Mucosa of descending colon (tissue), 3 donors: ENCODE measurements at regions not wholly inside any gene's neighbourhood (a gene's known extent, or its start where the extent isn't known, plus 50 kb on each side); places are given as distances from the start of the nearest gene placed in this dataset.

Source experiments
- ATAC-seq: fragments of 200-7000 bp; cut with Tn5 transposase; one replicate; pipeline ENCODE4 v1.9.1; 2020; ENCODE audit warnings: mild to moderate bottlenecking, moderate library complexity
- DNase-seq, 3 donors: peaks; one replicate each; pipeline ENCODE4 v3.0.0-alpha.2; 2020
- H3K36me3 ChIP-seq: fragments of 200-600 bp; one replicate; pipeline ENCODE4 v1.8.0; 2021; ENCODE audit warnings: low read depth, mild to moderate bottlenecking
- H3K4me1 ChIP-seq: fragments of 200-600 bp; one replicate; pipeline ENCODE4 v1.8.0; 2021; ENCODE audit warnings: low read depth, mild to moderate bottlenecking
- H3K4me3 ChIP-seq: fragments of 200-600 bp; one replicate; pipeline ENCODE4 v1.8.0; 2021; ENCODE audit warnings: mild to moderate bottlenecking
- H3K9me3 ChIP-seq: fragments of 200-600 bp; one replicate; pipeline ENCODE4 v1.8.0; 2021; ENCODE audit warnings: mild to moderate bottlenecking
- CTCF ChIP-seq: fragments of 200-600 bp; IDR thresholded peaks from one replicate; pipeline ENCODE4 v1.8.0; 2022; ENCODE audit warnings: antibody characterized with exemption, mild to moderate bottlenecking
- intact Hi-C, 2 donors: fragments of 100-400 bp; cut with DNase I in 1 of 2; cut with micrococcal nuclease in 1 of 2; formaldehyde crosslinking; loops; one replicate each; pipeline versions ENCODE4 v1.11.0 to v1.11.1; 2022; cut with DNase I, micrococcal nuclease
- donor health status: DM: no; HTN: no; CAD: no; lungs with moderate emphysema.
- donor health status: DM: no; HTN: no; CAD: no.
- donor health status: DM: no; HTN: yes; CAD: no.

DNA sequence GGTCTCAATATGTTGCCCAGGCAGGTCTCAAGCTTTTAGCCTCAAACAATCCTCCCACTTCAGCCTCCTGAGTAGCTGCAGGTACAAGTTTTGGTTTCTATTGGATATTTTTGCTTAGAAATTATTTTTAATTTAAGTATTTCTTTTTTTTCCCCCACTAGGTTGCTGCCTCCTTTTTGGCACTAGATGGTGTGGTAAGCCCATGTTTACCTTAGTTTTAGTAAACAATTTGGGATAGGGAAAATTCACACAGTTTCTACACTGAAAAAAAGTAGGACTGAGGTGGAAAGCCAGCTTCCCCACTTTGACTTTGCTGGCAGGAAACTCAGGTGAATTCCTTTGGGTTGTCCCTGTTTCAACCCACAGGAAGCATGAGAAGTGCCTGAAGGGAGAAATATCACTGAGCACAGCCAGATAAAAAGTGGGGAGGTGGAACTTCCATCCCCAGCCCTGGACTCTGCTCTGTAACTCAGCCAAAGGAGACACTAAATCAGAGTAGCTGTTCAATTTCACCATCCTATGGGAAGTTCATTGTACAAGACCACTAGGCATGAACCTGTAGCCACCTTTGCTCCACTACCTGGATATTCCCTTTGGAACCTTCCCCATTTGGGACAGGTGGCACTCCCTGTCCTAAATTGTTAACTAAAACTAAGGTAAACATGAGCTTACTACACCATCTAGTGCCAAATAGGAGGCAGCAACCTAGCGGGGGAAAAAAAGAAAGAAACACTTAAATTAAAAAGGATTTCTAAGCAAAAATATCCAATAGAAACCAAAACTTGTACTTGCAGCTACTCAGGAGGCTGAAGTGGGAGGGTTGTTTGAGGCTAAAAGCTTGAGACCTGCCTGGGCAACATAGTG is 154.4 kb upstream of the FAT3 start:
- no peak for ATAC-seq
- TF ChIP-seq CTCF = no peak
- no peak for DNase-seq
- Histone ChIP-seq H3K4me3 (no peak overlapping the region), H3K9me3 (peaks cover 6% of the 10 kb centered on the region), H3K36me3 (no peaks in the 10 kb centered on the region), H3K4me1 (no peaks in the 10 kb centered on the region)
- intact Hi-C loops = no loop called here

GRCh38 chr11:92067016-92067415 is 157.6 kb upstream of the FAT3 start:
- no peak for TF ChIP-seq CTCF
- Histone ChIP-seq H3K4me3 (no peak overlapping the region), H3K36me3 (no peaks in the 10 kb centered on the region), H3K9me3 (peaks cover 2% of the 10 kb centered on the region), H3K4me1 (no peaks in the 10 kb centered on the region)
- no peak for DNase-seq
- intact Hi-C loops = no loop called here
- no peak for ATAC-seq

GRCh38 chr11:92061456-92062062 is 163.1 kb upstream of the FAT3 start:
- intact Hi-C loops = no loop called here
- TF ChIP-seq CTCF = no peak
- H3K36me3 ChIP-seq = no peaks in the 10 kb centered on the region
- H3K9me3 ChIP-seq = no peaks in the 10 kb centered on the region
- ATAC-seq = no peak
- H3K4me1 ChIP-seq = no peaks in the 10 kb centered on the region
- DNase-seq = no peak
- H3K4me3 ChIP-seq = no peak overlapping the region

DNA sequence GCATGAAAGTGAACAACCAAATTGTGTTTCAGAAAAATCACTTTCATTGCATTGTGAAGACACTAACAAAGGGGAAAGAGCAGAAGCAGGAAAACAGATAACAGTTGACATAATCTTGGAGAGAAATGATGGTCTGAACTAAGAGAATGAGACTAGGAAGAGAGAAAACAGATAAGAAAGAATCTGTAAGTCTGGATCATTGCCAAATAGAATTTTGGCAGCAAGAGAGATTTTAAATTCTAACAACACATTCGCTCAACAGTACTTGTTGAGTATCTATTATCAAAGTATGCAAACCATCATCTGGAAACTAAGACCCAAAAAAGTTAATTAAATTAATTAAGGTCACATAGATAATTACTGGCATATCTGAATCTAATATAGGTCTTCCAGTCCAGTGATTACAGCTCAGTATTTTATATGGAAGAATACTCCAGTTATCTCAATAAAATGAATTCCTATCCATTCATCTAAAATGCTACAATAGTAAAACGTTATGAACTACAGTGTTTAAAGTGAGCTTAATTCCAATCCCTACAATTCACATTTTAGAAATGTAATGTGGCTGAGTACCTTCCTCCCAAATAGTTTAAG is 166.7 kb upstream of the FAT3 start:
- H3K4me1 ChIP-seq = no peaks in the 10 kb centered on the region
- no peaks in the 10 kb centered on the region for H3K36me3 ChIP-seq
- H3K9me3 ChIP-seq = no peaks in the 10 kb centered on the region
- no peak for TF ChIP-seq CTCF
- DNase-seq = no peak
- ATAC-seq = no peak
- intact Hi-C loops = no loop called here
- H3K4me3 ChIP-seq = no peak overlapping the region

GRCh38 chr11:92053216-92053615 is 171.4 kb upstream of the FAT3 start:
- Histone ChIP-seq H3K4me3 (no peak overlapping the region), H3K36me3 (no peaks in the 10 kb centered on the region), H3K9me3 (no peaks in the 10 kb centered on the region), H3K4me1 (no peaks in the 10 kb centered on the region)
- intact Hi-C loops = no loop called here
- TF ChIP-seq CTCF = no peak
- no peak for ATAC-seq
- DNase-seq = no peak
